Cardiac fibroblast (primary cell): ENCODE measurements at regions not wholly inside any gene's neighbourhood (a gene's known extent, or its start where the extent isn't known, plus 50 kb on each side); places are given as distances from the start of the nearest gene placed in this dataset.
"Not testable (repeated sequence)": the region's sequence is repeated elsewhere in the genome, so short reads cannot be mapped to it uniquely, and the experiment has no call there.

Experiments
- DNase-seq, 2 donors: peaks; one replicate each; pipeline versions ENCODE4 v3.0.0 to v3.0.0-alpha.2; 2010; ENCODE audit warnings: low read depth in 2 of 2
- H3K4me3 ChIP-seq, 2 donors: replicated peaks in 1 of 2; 1 replicate in 1 of 2; 2 replicates in 1 of 2; pipeline ENCODE4 v1.5.1; 2011; ENCODE audit warnings: low read depth in 2 of 2, low read length in 2 of 2, mild to moderate bottlenecking in 2 of 2, moderate library complexity in 1 of 2
- TF ChIP-seq, protein P1 (sequence below): IDR thresholded peaks from one replicate; pipeline ENCODE4 v1.5.1; 2011; ENCODE audit warnings: low read depth, mild to moderate bottlenecking, low read length, inconsistent platforms

DNA sequence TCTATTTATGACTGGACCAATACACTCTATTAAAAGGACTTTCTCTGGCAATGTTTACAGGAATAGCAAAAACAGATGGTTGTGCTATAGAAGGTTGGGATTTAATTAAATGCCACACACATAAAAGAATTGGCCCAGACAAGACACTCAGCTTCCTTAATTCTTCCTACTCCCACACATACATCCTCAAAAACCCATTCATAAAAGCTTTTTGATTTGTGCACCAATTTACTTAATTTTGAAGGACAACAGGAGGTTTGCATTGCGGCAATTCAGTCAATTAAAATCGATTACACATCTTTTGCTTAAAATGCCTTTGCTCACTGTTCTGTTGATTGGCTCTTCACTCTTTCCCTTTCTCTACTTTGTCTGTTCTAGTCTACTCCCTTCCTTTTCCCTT is 317.1 kb downstream of the CBLL2 start:
- TF ChIP-seq, protein P1, sequence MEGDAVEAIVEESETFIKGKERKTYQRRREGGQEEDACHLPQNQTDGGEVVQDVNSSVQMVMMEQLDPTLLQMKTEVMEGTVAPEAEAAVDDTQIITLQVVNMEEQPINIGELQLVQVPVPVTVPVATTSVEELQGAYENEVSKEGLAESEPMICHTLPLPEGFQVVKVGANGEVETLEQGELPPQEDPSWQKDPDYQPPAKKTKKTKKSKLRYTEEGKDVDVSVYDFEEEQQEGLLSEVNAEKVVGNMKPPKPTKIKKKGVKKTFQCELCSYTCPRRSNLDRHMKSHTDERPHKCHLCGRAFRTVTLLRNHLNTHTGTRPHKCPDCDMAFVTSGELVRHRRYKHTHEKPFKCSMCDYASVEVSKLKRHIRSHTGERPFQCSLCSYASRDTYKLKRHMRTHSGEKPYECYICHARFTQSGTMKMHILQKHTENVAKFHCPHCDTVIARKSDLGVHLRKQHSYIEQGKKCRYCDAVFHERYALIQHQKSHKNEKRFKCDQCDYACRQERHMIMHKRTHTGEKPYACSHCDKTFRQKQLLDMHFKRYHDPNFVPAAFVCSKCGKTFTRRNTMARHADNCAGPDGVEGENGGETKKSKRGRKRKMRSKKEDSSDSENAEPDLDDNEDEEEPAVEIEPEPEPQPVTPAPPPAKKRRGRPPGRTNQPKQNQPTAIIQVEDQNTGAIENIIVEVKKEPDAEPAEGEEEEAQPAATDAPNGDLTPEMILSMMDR, result no peak
- H3K4me3 ChIP-seq, result no peak overlapping the region
- DNase-seq, result no peak

GRCh38 chrX:22594766-22595165 is 322.1 kb downstream of the CBLL2 start:
- TF ChIP-seq, protein P1, result no peak
- DNase-seq, result no peak
- H3K4me3 ChIP-seq, result no peak overlapping the region

- H3K4me3 ChIP-seq, result no peak overlapping the region
- DNase-seq, result no peak
- TF ChIP-seq, protein P1, result no peak
These were observed 330.3 kb downstream of the CBLL2 start for GRCh38 chrX:22603060-22603459.

DNA sequence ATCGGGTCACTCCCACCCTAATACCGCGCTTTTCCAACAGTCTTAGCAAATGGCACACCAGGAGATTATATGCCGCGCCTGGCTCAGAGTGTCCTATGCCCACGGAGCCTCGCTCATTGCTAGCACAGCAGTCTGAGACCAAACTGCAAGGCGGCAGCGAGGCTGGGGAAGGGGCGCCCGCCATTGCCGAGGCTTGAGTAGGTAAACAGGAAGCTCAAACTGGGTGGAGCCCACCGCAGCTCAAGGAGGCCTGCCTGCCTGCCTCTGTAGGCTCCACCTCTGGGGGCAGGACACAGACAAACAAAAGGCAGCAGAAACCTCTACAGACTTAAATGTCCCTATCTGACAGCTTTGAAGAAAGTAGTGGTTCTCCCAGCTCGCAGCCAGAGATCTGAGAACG is 336.7 kb downstream of the CBLL2 start:
- not testable (repeated sequence) for DNase-seq, H3K4me3 ChIP-seq

GRCh38 chrX:22616867-22617266 is 344.2 kb downstream of the CBLL2 start:
- TF ChIP-seq, protein P1, result no peak
- DNase-seq, result no peak
- no peak overlapping the region for H3K4me3 ChIP-seq

GRCh38 chrX:22627576-22627975 is 354.9 kb downstream of the CBLL2 start:
- H3K4me3 ChIP-seq, result no peak overlapping the region
- TF ChIP-seq, protein P1, result no peak
- DNase-seq, result no peak

DNA sequence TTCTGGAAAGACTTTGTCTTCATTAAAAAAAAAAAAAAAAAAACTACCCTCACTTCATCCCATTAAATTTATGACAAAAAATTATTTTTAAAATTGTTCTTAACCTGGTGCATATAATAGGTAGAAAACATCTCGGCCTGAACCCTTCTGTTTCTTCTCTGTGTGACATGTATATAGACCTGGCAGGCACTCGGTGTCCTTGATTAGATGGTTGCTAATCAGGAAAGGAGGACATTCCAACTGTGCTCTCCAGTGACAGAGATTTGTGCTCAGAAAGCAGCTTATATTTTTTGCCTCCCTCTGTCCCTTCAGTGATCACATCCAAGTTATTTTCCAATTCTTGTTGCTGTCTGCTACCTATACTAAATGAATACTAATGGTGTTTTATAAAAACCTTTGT is 355.6 kb downstream of the CBLL2 start:
- H3K4me3 ChIP-seq, result no peak overlapping the region
- TF ChIP-seq, protein P1, result no peak
- DNase-seq, result no peak
